ENCODE measurements at regions not wholly inside any gene's neighbourhood (a gene's known extent, or its start where the extent isn't known, plus 50 kb on each side); places are given as distances from the start of the nearest gene placed in this dataset.

DNA sequence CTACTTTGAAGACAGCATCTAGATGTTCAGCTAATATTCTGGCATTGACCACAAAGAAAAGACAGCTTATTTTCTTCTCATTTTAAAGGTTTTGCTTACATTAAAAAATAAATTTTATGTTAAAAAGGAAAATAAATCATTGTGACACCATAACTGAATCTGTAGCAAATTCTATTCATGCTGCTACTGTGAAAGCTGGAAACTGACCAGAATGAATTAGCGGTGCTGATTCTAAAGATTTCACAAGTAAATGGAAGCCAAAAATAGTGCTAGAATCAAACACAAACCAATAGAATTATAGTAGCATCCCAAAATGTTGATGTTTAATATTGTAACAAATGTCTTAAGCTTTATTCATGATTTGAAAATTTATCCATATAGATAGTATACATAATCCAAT lies 850.0 kb upstream of the FBXO33 start:
- no peak for TF ChIP-seq POLR2A (IDR thresholded peaks at IDR 0.05)
- TF ChIP-seq, protein P1, sequence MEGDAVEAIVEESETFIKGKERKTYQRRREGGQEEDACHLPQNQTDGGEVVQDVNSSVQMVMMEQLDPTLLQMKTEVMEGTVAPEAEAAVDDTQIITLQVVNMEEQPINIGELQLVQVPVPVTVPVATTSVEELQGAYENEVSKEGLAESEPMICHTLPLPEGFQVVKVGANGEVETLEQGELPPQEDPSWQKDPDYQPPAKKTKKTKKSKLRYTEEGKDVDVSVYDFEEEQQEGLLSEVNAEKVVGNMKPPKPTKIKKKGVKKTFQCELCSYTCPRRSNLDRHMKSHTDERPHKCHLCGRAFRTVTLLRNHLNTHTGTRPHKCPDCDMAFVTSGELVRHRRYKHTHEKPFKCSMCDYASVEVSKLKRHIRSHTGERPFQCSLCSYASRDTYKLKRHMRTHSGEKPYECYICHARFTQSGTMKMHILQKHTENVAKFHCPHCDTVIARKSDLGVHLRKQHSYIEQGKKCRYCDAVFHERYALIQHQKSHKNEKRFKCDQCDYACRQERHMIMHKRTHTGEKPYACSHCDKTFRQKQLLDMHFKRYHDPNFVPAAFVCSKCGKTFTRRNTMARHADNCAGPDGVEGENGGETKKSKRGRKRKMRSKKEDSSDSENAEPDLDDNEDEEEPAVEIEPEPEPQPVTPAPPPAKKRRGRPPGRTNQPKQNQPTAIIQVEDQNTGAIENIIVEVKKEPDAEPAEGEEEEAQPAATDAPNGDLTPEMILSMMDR (IDR thresholded peaks at IDR 0.05), result no peak
- no peaks in the 10 kb centered on the region for H3K27me3 ChIP-seq
- ATAC-seq (no peak), DNase-seq (no peak)
- no peaks in the 10 kb centered on the region for H3K36me3 ChIP-seq
- H3K9me3 ChIP-seq, result peaks cover 0 to 3% (median 0%) of the 10 kb centered on the region in 12 donors
- intact Hi-C loops (cut with DNase I), result no loop called here
- H3K27ac ChIP-seq, result no peak overlapping the region
- WGBS, 4 donors, result 78 to 89% (median 81%) methylated on average over 1 of the region's 1 CpG
- H3K4me1 ChIP-seq, result no peaks in the 10 kb centered on the region
- no peak overlapping the region for H3K4me3 ChIP-seq

DNA sequence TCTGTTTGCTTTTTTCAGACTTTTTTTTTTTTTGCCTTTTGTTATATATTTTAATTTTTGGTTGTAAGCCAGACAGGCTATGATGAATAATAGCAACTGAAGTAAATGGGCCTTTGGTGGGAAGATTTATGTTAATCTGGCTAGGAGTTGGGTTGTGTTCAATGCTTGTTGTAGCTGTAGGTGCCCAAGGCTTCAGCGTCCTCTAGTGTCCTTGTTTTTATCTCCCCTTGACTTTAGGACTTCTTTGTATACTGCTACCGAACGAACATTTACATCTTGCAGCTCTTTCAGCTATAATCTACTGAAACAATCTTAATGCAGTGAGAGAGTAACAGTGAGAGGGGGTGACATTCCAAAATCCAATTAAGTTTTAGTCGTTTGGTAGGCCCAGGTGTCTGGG lies 848.4 kb upstream of the FBXO33 start:
- 62 to 69% (median 66%) methylated on average over 4 of the region's 4 CpGs for WGBS, 4 donors
- TF ChIP-seq POLR2A (IDR thresholded peaks at IDR 0.05), result no peak
- TF ChIP-seq, protein P1 (IDR thresholded peaks at IDR 0.05), result no peak
- ATAC-seq, result no peak

DNA sequence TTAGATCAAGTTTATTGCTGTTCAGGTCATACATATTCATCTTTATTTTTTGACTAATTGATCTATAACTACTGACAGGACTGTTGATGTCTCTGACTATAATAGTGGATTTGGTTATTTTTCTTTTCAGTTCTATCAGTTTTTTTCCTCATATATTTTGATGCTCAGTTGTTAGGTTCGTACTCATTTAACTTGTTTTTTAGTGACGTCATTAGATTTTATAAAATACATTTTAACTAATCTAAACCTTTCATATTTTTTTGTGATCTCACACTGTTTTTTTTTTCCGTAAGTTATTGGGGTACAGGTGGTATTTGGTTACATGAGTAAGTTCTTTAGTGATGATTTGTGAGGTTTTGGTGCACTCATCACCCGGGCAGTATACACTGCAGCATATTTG lies 841.2 kb upstream of the FBXO33 start:
- Histone ChIP-seq H3K4me1 (no peaks in the 10 kb centered on the region), H3K27me3 (no peaks in the 10 kb centered on the region), H3K9me3 (peaks cover 0 to 5% (median 0%) of the 10 kb centered on the region in 12 donors), H3K4me3 (no peak overlapping the region), H3K27ac (no peak overlapping the region), H3K36me3 (no peaks in the 10 kb centered on the region)
- no peak for TF ChIP-seq POLR2A (IDR thresholded peaks at IDR 0.05)
- TF ChIP-seq, protein P1 (IDR thresholded peaks at IDR 0.05), result no peak
- DNase-seq, result no peak
- WGBS, 4 donors, result 83 to 89% (median 86%) methylated on average over 4 of the region's 4 CpGs
- intact Hi-C loops (cut with DNase I), result no loop called here
- no peak for ATAC-seq

More for the DNA sequence above, 848.4 kb upstream of the FBXO33 start:
- no peak for DNase-seq
- Histone ChIP-seq H3K27ac (no peak overlapping the region), H3K27me3 (no peaks in the 10 kb centered on the region), H3K9me3 (no peaks in the 10 kb centered on the region), H3K36me3 (no peaks in the 10 kb centered on the region), H3K4me1 (no peaks in the 10 kb centered on the region), H3K4me3 (no peak overlapping the region)
- intact Hi-C loops (cut with DNase I), result no loop called here

DNA sequence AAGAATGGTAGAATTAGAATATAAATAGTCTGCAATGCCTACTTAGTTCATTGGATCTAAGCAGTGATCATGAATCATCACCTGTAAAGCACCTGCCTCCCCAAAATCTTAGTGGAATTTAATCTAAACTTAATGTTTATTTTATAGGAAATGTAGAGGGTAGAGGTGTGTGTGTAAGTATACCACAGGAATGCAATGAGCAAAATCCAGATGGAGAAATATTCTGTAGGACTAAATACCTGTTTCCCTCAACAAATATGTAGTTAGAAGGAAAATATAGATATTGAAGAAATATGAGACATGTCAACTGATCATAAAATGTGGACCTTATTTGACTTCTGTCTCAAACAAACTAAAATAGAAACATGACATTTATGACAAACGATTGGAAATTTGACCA lies 839.2 kb upstream of the FBXO33 start:
- Histone ChIP-seq H3K4me3 (no peak overlapping the region), H3K4me1 (no peaks in the 10 kb centered on the region), H3K27ac (no peak overlapping the region), H3K9me3 (peaks cover 0 to 5% (median 0%) of the 10 kb centered on the region in 12 donors), H3K36me3 (no peaks in the 10 kb centered on the region), H3K27me3 (no peaks in the 10 kb centered on the region)
- 65 to 84% (median 79%) methylated on average over 1 of the region's 1 CpG for WGBS, 4 donors
- TF ChIP-seq, protein P1 (IDR thresholded peaks at IDR 0.05), result no peak
- no peak for TF ChIP-seq POLR2A (IDR thresholded peaks at IDR 0.05)
- no peak for ATAC-seq
- DNase-seq, result no peak
- intact Hi-C loops (cut with DNase I), result no loop called here
